Neural progenitor cell (in vitro differentiated cells): ENCODE measurements at regions not wholly inside any gene's neighbourhood (a gene's known extent, or its start where the extent isn't known, plus 50 kb on each side); places are given as distances from the start of the nearest gene placed in this dataset.

ENCODE experiments used
- DNase-seq: peaks from one replicate; pipeline ENCODE4 v3.0.0-alpha.2; 2016; ENCODE audit warnings: low spot score
- H2AFZ ChIP-seq: fragments of 200-600 bp; sonication (generic); replicated peaks from 2 replicates; pipeline ENCODE4 v1.6.1; 2016; ENCODE audit warnings: antibody characterized with exemption
- H3F3A ChIP-seq: fragments of 200-600 bp; sonication (generic); 2 replicates; pipeline ENCODE4 v1.6.1; 2016; ENCODE audit warnings: antibody characterized with exemption, low read depth
- H3K27ac ChIP-seq: fragments of 200-600 bp; sonication (generic); 2 replicates; pipeline ENCODE4 v1.5.1; 2016; ENCODE audit warnings: mild to moderate bottlenecking
- H3K27me3 ChIP-seq: fragments of 200-600 bp; sonication (generic); 2 replicates; pipeline ENCODE4 v1.6.1; 2016; ENCODE audit warnings: mild to moderate bottlenecking, moderate library complexity
- H3K36me3 ChIP-seq: fragments of 200-600 bp; sonication (generic); 2 replicates; pipeline ENCODE4 v1.5.1; 2016
- H3K4me1 ChIP-seq: fragments of 200-600 bp; sonication (generic); 2 replicates; pipeline ENCODE4 v1.6.1; 2016; ENCODE audit warnings: mixed run types
- H3K4me2 ChIP-seq: fragments of 200-600 bp; sonication (generic); 2 replicates; pipeline ENCODE4 v1.6.1; 2016
- H3K4me3 ChIP-seq: fragments of 200-600 bp; sonication (generic); 2 replicates; pipeline ENCODE4 v1.5.1; 2016
- H3K79me2 ChIP-seq: fragments of 200-600 bp; sonication (generic); 2 replicates; pipeline ENCODE4 v1.6.1; 2016; ENCODE audit warnings: low read depth
- H3K9ac ChIP-seq: fragments of 200-600 bp; sonication (generic); 2 replicates; pipeline ENCODE4 v1.6.1; 2016
- H3K9me3 ChIP-seq: fragments of 200-600 bp; sonication (generic); 2 replicates; pipeline ENCODE4 v1.5.1; 2016; ENCODE audit warnings: low read depth
- H4K20me1 ChIP-seq: fragments of 200-600 bp; sonication (generic); 2 replicates; pipeline ENCODE4 v1.6.1; 2016; ENCODE audit warnings: low read depth
- H3K27ac Mint-ChIP-seq: 3 replicates; pipeline ENCODE4 v1.8.0; 2021; ENCODE audit warnings: mixed read lengths
- H3K27me3 Mint-ChIP-seq: 2 replicates; pipeline ENCODE4 v1.8.0; 2022; ENCODE audit warnings: low read depth, mild to moderate bottlenecking, inconsistent platforms, moderate library complexity, mixed read lengths; ENCODE audit not compliant: insufficient read depth
- H3K36me3 Mint-ChIP-seq: 3 replicates; pipeline ENCODE4 v1.8.0; 2021; ENCODE audit warnings: mixed read lengths
- H3K4me1 Mint-ChIP-seq: 3 replicates; pipeline ENCODE4 v1.8.0; 2021; ENCODE audit warnings: mixed read lengths
- H3K4me3 Mint-ChIP-seq: 3 replicates; pipeline ENCODE4 v1.8.0; 2021; ENCODE audit warnings: mild to moderate bottlenecking, moderate library complexity, mixed read lengths
- H3K9me3 Mint-ChIP-seq: 3 replicates; pipeline ENCODE4 v1.8.0; 2020; ENCODE audit warnings: mixed read lengths
- CTCF ChIP-seq: fragments of 200-600 bp; sonication (generic); IDR thresholded peaks from 2 replicates; pipeline ENCODE4 v1.5.1; 2017; ENCODE audit warnings: antibody characterized with exemption, mild to moderate bottlenecking
- EZH2 ChIP-seq: fragments of 200-600 bp; sonication (generic); IDR thresholded peaks from 2 replicates; pipeline ENCODE4 v1.6.1; 2017; ENCODE audit warnings: antibody characterized with exemption, mild to moderate bottlenecking, moderate library complexity
- EZH2phosphoT487 ChIP-seq: fragments of 200-600 bp; sonication (generic); IDR thresholded peaks from 2 replicates; pipeline ENCODE4 v1.6.1; 2017; ENCODE audit warnings: antibody characterized with exemption

GRCh38 chr13:55234311-55234710, 1906.4 kb upstream of the PRR20A start:
- no peaks in the 10 kb centered on the region for H3K4me1 ChIP-seq
- Mint-ChIP-seq H3K27me3 (peaks cover 2% of the 10 kb centered on the region), H3K27ac (no peak overlapping the region)

GRCh38 chr13:55245005-55245644, 1895.6 kb upstream of the PRR20A start:
- H3K4me1 Mint-ChIP-seq, result no peaks in the 10 kb centered on the region
- H3K36me3 ChIP-seq, result peaks cover 3% of the 10 kb centered on the region
- DNase-seq, result peak; percentile 70
- H3K9ac ChIP-seq, result no peak overlapping the region
- H3K79me2 ChIP-seq, result no peaks in the 10 kb centered on the region
- H2AFZ ChIP-seq, result peak overlapping the region; percentile 86
- H3K27ac ChIP-seq, result no peak overlapping the region
- no peaks in the 10 kb centered on the region for H3F3A ChIP-seq
- no peak overlapping the region for H3K4me3 Mint-ChIP-seq
- no peak overlapping the region for H3K4me2 ChIP-seq
- H3K4me1 ChIP-seq, result no peaks in the 10 kb centered on the region
- peaks cover 12% of the 10 kb centered on the region for H3K9me3 Mint-ChIP-seq
- no peak for TF ChIP-seq EZH2
- peak; percentile 73 for TF ChIP-seq CTCF
- peaks cover 4% of the 10 kb centered on the region for H3K27me3 Mint-ChIP-seq
- H4K20me1 ChIP-seq, result no peaks in the 10 kb centered on the region
- no peaks in the 10 kb centered on the region for H3K27me3 ChIP-seq
- peaks cover 12% of the 10 kb centered on the region for H3K9me3 ChIP-seq
- no peak overlapping the region for H3K27ac Mint-ChIP-seq
- peaks cover 4% of the 10 kb centered on the region for H3K36me3 Mint-ChIP-seq
- no peak overlapping the region for H3K4me3 ChIP-seq

More at GRCh38 chr13:55234311-55234710, 1906.4 kb upstream of the PRR20A start:
- Histone ChIP-seq H4K20me1 (no peaks in the 10 kb centered on the region), H3K79me2 (no peaks in the 10 kb centered on the region), H3K4me2 (no peak overlapping the region), H3K4me3 (no peak overlapping the region), H3K27me3 (no peaks in the 10 kb centered on the region), H3K36me3 (no peaks in the 10 kb centered on the region), H3K27ac (no peak overlapping the region), H2AFZ (no peak overlapping the region), H3K9me3 (no peaks in the 10 kb centered on the region), H3F3A (no peaks in the 10 kb centered on the region), H3K9ac (no peak overlapping the region)
- Mint-ChIP-seq H3K36me3 (no peaks in the 10 kb centered on the region), H3K4me1 (no peaks in the 10 kb centered on the region), H3K4me3 (no peak overlapping the region), H3K9me3 (no peaks in the 10 kb centered on the region)
- TF ChIP-seq CTCF (no peak), EZH2phosphoT487 (no peak), EZH2 (no peak)
- no peak for DNase-seq

- Histone ChIP-seq H3K4me2 (no peak overlapping the region), H2AFZ (no peak overlapping the region), H3K79me2 (no peaks in the 10 kb centered on the region), H3K36me3 (no peaks in the 10 kb centered on the region), H3F3A (no peaks in the 10 kb centered on the region), H3K4me3 (no peak overlapping the region), H3K4me1 (peaks cover 12% of the 10 kb centered on the region), H3K9ac (no peak overlapping the region), H3K27me3 (no peaks in the 10 kb centered on the region), H3K27ac (no peak overlapping the region), H4K20me1 (no peaks in the 10 kb centered on the region), H3K9me3 (no peaks in the 10 kb centered on the region)
- TF ChIP-seq EZH2 (no peak), EZH2phosphoT487 (no peak), CTCF (no peak)
- H3K9me3 Mint-ChIP-seq, result no peaks in the 10 kb centered on the region
- H3K4me1 Mint-ChIP-seq, result no peaks in the 10 kb centered on the region
- no peak for DNase-seq
- no peaks in the 10 kb centered on the region for H3K36me3 Mint-ChIP-seq
- H3K27me3 Mint-ChIP-seq, result no peaks in the 10 kb centered on the region
- no peak overlapping the region for H3K4me3 Mint-ChIP-seq
- no peak overlapping the region for H3K27ac Mint-ChIP-seq
These were observed 1885.5 kb upstream of the PRR20A start for GRCh38 chr13:55255236-55255635.
